HEK293 (cell line): ENCODE measurements at regions not wholly inside any gene's neighbourhood (a gene's known extent, or its start where the extent isn't known, plus 50 kb on each side); places are given as distances from the start of the nearest gene placed in this dataset.

ENCODE experiments used
- CTCF ChIA-PET: fragments of 350-600 bp; formaldehyde crosslinking; extraction: SDS; loops from one replicate; lab custom pipeline; 2021; ENCODE audit warnings: antibody characterized with exemption; lab: Yijun Ruan, JAX
- POLR2A ChIA-PET: fragments of 300-600 bp; formaldehyde crosslinking; extraction: SDS; loops from one replicate; lab custom pipeline; 2020; ENCODE audit warnings: antibody characterized with exemption, inconsistent platforms; lab: Yijun Ruan, JAX
- H3K27ac ChIP-seq: fragments of 200-500 bp; sonication (Bioruptor generic); 2 replicates; pipeline ENCODE4 v1.5.1; 2014; ENCODE audit warnings: low read depth, low read length, control low read depth, inconsistent platforms; ENCODE audit errors: extremely low read depth
- H3K36me3 ChIP-seq, 2 experiments: fragments of 200-500 bp in 1 of 2; sonication (Bioruptor generic) in 1 of 2; 1 replicate in 1 of 2; 2 replicates in 1 of 2; pipeline ENCODE4 v1.5.1; 2014 to 2017; ENCODE audit warnings: inconsistent platforms in 2 of 2, low read length in 2 of 2; ENCODE audit not compliant: control insufficient read depth in 2 of 2, insufficient read depth in 1 of 2
- H3K4me1 ChIP-seq: fragments of 200-500 bp; sonication (Bioruptor generic); 2 replicates; pipeline ENCODE4 v1.5.1; 2014; ENCODE audit warnings: mild to moderate bottlenecking, low read length, inconsistent platforms; ENCODE audit not compliant: control insufficient read depth, insufficient read depth
- H3K4me3 ChIP-seq: 2 replicates; pipeline ENCODE4 v1.5.1; 2011; ENCODE audit warnings: low read depth, mild to moderate bottlenecking, control low read depth, low read length, moderate library complexity
- H3K9me3 ChIP-seq: fragments of 200-500 bp; sonication (Bioruptor generic); 2 replicates; pipeline ENCODE4 v1.5.1; 2014; ENCODE audit warnings: low read depth, low read length, inconsistent platforms; ENCODE audit not compliant: control insufficient read depth, insufficient read depth
- GLIS2 ChIP-seq: fragments of 450-650 bp; formaldehyde crosslinking; IDR thresholded peaks from 2 replicates; pipeline ENCODE4 v1.5.1; 2016; ENCODE audit warnings: missing biosample characterization, missing genetic modification characterization
- KLF9 ChIP-seq: fragments of 450-650 bp; formaldehyde crosslinking; IDR thresholded peaks from 2 replicates; pipeline ENCODE4 v1.5.1; 2016; ENCODE audit warnings: missing biosample characterization, missing genetic modification characterization, low read depth
- MZF1 ChIP-seq: fragments of 450-650 bp; formaldehyde crosslinking; IDR thresholded peaks from 2 replicates; pipeline ENCODE4 v1.5.1; 2017; ENCODE audit warnings: missing biosample characterization, missing genetic modification characterization, borderline replicate concordance
- RBAK ChIP-seq: fragments of 450-650 bp; formaldehyde crosslinking; IDR thresholded peaks from 2 replicates; pipeline ENCODE4 v1.5.1; 2016; ENCODE audit warnings: missing biosample characterization, missing genetic modification characterization
- ZNF114 ChIP-seq: fragments of 450-650 bp; formaldehyde crosslinking; IDR thresholded peaks from 2 replicates; pipeline ENCODE4 v1.5.0; 2017; ENCODE audit warnings: missing biosample characterization, missing genetic modification characterization
- ZNF133 ChIP-seq: fragments of 450-650 bp; formaldehyde crosslinking; IDR thresholded peaks from 2 replicates; pipeline ENCODE4 v1.5.1; 2016; ENCODE audit warnings: missing biosample characterization, missing genetic modification characterization
- ZNF19 ChIP-seq: fragments of 450-650 bp; formaldehyde crosslinking; IDR thresholded peaks from 2 replicates; pipeline ENCODE4; 2016; ENCODE audit warnings: missing biosample characterization, missing genetic modification characterization, low read depth
- ZNF324 ChIP-seq: fragments of 450-650 bp; formaldehyde crosslinking; IDR thresholded peaks from 2 replicates; pipeline ENCODE4 v1.5.1; 2016; ENCODE audit warnings: missing biosample characterization, missing genetic modification characterization
- ZNF514 ChIP-seq: fragments of 450-650 bp; formaldehyde crosslinking; IDR thresholded peaks from 2 replicates; pipeline ENCODE4 v1.5.1; 2016; ENCODE audit warnings: missing biosample characterization, missing genetic modification characterization
- TF ChIP-seq, protein P1 (sequence below): fragments of 450-650 bp; formaldehyde crosslinking; IDR thresholded peaks from 2 replicates; pipeline ENCODE4 v1.5.1; 2016; ENCODE audit warnings: missing biosample characterization, missing genetic modification characterization
- TF ChIP-seq, protein P2 (sequence below): fragments of 450-650 bp; formaldehyde crosslinking; IDR thresholded peaks from 2 replicates; pipeline ENCODE4 v1.5.1; 2016; ENCODE audit warnings: missing biosample characterization, missing genetic modification characterization
- TF ChIP-seq, protein P3 (sequence below): fragments of 450-650 bp; IDR thresholded peaks from 2 replicates; pipeline ENCODE4 v1.5.1; 2018; ENCODE audit warnings: missing biosample characterization, mild to moderate bottlenecking, missing genetic modification characterization
- TF ChIP-seq, protein P4 (sequence below): sonication (generic); formaldehyde crosslinking; IDR thresholded peaks from 2 replicates; pipeline ENCODE4 v1.8.1; 2022; ENCODE audit warnings: mild to moderate bottlenecking, moderate library complexity, missing genetic modification reagents
- TF ChIP-seq, protein P5 (sequence below): fragments of 450-650 bp; formaldehyde crosslinking; IDR thresholded peaks from 2 replicates; pipeline ENCODE4 v1.5.1; 2016; ENCODE audit warnings: missing biosample characterization, missing genetic modification characterization, borderline replicate concordance
- TF ChIP-seq, protein P6 (sequence below): fragments of 450-650 bp; formaldehyde crosslinking; IDR thresholded peaks from 2 replicates; pipeline ENCODE4 v1.5.1; 2016; ENCODE audit warnings: missing biosample characterization, missing genetic modification characterization

DNA sequence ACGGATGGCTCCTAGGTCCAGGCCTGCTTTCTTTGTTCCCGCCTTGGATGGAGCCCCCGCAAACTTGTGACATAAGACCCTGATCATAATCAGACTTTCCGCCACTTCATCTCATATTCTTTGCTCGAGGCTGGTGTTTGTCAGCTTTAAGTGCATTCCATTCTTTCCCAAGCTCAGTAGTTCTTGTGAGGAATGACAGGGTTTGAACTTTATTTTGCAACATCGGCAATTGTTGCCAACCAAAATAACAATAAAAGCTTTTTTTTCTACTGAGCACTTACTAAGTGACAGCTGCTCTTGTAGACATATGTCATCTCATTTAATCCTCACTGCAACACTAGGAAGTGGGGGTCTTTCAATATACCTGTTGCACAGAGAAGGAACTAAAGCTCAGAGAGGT lies 178.8 kb upstream of the ST6GAL2 start:
- no peak overlapping the region for H3K4me3 ChIP-seq
- H3K27ac ChIP-seq, result no peak overlapping the region
- POLR2A ChIA-PET, result no interaction called here
- no peak for TF ChIP-seq GLIS2
- TF ChIP-seq, protein P1, sequence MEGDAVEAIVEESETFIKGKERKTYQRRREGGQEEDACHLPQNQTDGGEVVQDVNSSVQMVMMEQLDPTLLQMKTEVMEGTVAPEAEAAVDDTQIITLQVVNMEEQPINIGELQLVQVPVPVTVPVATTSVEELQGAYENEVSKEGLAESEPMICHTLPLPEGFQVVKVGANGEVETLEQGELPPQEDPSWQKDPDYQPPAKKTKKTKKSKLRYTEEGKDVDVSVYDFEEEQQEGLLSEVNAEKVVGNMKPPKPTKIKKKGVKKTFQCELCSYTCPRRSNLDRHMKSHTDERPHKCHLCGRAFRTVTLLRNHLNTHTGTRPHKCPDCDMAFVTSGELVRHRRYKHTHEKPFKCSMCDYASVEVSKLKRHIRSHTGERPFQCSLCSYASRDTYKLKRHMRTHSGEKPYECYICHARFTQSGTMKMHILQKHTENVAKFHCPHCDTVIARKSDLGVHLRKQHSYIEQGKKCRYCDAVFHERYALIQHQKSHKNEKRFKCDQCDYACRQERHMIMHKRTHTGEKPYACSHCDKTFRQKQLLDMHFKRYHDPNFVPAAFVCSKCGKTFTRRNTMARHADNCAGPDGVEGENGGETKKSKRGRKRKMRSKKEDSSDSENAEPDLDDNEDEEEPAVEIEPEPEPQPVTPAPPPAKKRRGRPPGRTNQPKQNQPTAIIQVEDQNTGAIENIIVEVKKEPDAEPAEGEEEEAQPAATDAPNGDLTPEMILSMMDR, result no peak
- TF ChIP-seq, all 188 proteins: peak for 0
- Histone ChIP-seq H3K36me3 (no peaks in the 10 kb centered on the region), H3K4me1 (no peaks in the 10 kb centered on the region), H3K9me3 (no peaks in the 10 kb centered on the region)
- CTCF ChIA-PET, result no interaction called here

DNA sequence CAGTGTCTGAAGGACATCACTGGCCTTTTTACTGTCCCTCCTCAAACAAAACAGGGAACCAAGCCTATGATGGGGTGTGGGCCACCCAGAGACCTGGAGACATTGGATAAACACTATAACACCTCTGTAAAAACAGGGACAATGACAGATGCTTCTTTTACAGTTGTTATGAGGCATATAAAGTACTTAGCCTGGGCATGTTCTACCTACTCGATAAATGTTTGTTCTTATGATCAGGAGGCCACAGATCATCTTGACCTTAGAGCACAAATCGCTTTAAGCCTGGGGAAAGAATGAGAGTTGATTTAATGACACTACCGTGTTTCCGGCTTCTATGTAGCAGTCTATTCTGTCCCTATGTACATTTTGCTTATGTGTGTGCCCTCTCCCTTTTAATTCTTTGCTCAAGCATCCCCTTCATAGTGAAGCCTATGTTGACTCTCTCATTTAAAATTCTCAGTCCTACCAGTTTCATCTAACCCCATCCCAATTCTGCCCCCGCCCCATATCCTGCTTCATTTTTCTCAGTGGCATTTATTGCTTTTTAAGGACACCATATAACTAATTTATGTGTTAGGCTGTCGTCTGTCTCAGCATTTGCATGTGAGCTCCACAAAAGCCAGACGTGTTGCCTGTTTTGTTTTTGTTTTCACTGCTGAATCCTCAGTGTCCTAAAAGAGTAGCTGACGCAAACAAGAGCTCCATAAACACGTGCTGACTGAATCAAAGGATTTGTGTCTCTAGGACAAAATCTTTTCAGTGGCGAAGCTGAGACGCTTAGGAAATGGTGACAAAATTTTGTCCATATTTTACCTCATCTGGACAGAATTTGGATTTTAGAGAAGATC lies 182.3 kb upstream of the ST6GAL2 start:
- Histone ChIP-seq H3K27ac (no peak overlapping the region), H3K9me3 (no peaks in the 10 kb centered on the region), H3K4me1 (no peaks in the 10 kb centered on the region), H3K36me3 (no peaks in the 10 kb centered on the region), H3K4me3 (no peak overlapping the region)
- ChIA-PET CTCF (no interaction called here), POLR2A (no interaction called here)
- TF ChIP-seq, protein P2, sequence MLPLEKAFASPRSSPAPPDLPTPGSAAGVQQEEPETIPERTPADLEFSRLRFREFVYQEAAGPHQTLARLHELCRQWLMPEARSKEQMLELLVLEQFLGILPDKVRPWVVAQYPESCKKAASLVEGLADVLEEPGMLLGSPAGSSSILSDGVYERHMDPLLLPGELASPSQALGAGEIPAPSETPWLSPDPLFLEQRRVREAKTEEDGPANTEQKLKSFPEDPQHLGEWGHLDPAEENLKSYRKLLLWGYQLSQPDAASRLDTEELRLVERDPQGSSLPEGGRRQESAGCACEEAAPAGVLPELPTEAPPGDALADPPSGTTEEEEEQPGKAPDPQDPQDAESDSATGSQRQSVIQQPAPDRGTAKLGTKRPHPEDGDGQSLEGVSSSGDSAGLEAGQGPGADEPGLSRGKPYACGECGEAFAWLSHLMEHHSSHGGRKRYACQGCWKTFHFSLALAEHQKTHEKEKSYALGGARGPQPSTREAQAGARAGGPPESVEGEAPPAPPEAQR (tag by site-specific recombination), result no peak
- TF ChIP-seq RBAK, result no peak
- TF ChIP-seq ZNF133 (tag by site-specific recombination), result no peak
- TF ChIP-seq, protein P3, sequence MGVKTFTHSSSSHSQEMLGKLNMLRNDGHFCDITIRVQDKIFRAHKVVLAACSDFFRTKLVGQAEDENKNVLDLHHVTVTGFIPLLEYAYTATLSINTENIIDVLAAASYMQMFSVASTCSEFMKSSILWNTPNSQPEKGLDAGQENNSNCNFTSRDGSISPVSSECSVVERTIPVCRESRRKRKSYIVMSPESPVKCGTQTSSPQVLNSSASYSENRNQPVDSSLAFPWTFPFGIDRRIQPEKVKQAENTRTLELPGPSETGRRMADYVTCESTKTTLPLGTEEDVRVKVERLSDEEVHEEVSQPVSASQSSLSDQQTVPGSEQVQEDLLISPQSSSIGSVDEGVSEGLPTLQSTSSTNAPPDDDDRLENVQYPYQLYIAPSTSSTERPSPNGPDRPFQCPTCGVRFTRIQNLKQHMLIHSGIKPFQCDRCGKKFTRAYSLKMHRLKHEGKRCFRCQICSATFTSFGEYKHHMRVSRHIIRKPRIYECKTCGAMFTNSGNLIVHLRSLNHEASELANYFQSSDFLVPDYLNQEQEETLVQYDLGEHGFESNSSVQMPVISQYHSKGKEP (tag by site-specific recombination), result no peak
- TF ChIP-seq, protein P4, sequence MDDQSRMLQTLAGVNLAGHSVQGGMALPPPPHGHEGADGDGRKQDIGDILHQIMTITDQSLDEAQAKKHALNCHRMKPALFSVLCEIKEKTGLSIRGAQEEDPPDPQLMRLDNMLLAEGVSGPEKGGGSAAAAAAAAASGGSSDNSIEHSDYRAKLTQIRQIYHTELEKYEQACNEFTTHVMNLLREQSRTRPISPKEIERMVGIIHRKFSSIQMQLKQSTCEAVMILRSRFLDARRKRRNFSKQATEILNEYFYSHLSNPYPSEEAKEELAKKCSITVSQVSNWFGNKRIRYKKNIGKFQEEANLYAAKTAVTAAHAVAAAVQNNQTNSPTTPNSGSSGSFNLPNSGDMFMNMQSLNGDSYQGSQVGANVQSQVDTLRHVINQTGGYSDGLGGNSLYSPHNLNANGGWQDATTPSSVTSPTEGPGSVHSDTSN (CRISPR knock-in tag), result no peak
- no peak for TF ChIP-seq ZNF114 (tag by site-specific recombination)
- TF ChIP-seq ZNF19, result no peak
- TF ChIP-seq, protein P5, sequence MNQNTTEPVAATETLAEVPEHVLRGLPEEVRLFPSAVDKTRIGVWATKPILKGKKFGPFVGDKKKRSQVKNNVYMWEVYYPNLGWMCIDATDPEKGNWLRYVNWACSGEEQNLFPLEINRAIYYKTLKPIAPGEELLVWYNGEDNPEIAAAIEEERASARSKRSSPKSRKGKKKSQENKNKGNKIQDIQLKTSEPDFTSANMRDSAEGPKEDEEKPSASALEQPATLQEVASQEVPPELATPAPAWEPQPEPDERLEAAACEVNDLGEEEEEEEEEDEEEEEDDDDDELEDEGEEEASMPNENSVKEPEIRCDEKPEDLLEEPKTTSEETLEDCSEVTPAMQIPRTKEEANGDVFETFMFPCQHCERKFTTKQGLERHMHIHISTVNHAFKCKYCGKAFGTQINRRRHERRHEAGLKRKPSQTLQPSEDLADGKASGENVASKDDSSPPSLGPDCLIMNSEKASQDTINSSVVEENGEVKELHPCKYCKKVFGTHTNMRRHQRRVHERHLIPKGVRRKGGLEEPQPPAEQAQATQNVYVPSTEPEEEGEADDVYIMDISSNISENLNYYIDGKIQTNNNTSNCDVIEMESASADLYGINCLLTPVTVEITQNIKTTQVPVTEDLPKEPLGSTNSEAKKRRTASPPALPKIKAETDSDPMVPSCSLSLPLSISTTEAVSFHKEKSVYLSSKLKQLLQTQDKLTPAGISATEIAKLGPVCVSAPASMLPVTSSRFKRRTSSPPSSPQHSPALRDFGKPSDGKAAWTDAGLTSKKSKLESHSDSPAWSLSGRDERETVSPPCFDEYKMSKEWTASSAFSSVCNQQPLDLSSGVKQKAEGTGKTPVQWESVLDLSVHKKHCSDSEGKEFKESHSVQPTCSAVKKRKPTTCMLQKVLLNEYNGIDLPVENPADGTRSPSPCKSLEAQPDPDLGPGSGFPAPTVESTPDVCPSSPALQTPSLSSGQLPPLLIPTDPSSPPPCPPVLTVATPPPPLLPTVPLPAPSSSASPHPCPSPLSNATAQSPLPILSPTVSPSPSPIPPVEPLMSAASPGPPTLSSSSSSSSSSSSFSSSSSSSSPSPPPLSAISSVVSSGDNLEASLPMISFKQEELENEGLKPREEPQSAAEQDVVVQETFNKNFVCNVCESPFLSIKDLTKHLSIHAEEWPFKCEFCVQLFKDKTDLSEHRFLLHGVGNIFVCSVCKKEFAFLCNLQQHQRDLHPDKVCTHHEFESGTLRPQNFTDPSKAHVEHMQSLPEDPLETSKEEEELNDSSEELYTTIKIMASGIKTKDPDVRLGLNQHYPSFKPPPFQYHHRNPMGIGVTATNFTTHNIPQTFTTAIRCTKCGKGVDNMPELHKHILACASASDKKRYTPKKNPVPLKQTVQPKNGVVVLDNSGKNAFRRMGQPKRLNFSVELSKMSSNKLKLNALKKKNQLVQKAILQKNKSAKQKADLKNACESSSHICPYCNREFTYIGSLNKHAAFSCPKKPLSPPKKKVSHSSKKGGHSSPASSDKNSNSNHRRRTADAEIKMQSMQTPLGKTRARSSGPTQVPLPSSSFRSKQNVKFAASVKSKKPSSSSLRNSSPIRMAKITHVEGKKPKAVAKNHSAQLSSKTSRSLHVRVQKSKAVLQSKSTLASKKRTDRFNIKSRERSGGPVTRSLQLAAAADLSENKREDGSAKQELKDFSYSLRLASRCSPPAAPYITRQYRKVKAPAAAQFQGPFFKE (tag by site-specific recombination), result no peak
- TF ChIP-seq ZNF324 (tag by site-specific recombination), result no peak
- no peak for TF ChIP-seq KLF9 (tag by site-specific recombination)
- TF ChIP-seq ZNF514 (tag by site-specific recombination), result no peak
- TF ChIP-seq MZF1 (tag by site-specific recombination), result no peak
- TF ChIP-seq, protein P6, sequence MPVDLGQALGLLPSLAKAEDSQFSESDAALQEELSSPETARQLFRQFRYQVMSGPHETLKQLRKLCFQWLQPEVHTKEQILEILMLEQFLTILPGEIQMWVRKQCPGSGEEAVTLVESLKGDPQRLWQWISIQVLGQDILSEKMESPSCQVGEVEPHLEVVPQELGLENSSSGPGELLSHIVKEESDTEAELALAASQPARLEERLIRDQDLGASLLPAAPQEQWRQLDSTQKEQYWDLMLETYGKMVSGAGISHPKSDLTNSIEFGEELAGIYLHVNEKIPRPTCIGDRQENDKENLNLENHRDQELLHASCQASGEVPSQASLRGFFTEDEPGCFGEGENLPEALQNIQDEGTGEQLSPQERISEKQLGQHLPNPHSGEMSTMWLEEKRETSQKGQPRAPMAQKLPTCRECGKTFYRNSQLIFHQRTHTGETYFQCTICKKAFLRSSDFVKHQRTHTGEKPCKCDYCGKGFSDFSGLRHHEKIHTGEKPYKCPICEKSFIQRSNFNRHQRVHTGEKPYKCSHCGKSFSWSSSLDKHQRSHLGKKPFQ (tag by site-specific recombination), result no peak
